ENCODE measurements at regions not wholly inside any gene's neighbourhood (a gene's known extent, or its start where the extent isn't known, plus 50 kb on each side); places are given as distances from the start of the nearest gene placed in this dataset.

DNA sequence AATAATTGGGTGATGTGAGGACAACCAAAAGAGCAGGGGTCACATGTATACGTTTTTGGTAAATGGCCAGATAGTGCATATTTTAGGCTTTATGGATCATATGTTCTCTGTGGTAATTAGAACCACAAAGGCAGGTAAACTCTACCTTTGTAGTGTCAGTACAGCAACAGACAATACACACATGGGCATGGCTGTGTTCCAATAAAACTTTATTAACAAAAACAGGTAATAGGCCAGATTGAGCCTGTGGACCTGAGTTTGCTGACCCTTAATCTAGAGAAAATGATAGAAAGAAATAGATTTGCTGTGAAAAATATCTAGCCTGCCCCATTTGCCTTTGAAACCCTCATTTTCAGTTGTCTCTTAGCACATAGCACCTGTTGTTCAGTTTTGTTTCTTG lies 177.2 kb upstream of the CXCR4 start:
- TF ChIP-seq, protein P1, sequence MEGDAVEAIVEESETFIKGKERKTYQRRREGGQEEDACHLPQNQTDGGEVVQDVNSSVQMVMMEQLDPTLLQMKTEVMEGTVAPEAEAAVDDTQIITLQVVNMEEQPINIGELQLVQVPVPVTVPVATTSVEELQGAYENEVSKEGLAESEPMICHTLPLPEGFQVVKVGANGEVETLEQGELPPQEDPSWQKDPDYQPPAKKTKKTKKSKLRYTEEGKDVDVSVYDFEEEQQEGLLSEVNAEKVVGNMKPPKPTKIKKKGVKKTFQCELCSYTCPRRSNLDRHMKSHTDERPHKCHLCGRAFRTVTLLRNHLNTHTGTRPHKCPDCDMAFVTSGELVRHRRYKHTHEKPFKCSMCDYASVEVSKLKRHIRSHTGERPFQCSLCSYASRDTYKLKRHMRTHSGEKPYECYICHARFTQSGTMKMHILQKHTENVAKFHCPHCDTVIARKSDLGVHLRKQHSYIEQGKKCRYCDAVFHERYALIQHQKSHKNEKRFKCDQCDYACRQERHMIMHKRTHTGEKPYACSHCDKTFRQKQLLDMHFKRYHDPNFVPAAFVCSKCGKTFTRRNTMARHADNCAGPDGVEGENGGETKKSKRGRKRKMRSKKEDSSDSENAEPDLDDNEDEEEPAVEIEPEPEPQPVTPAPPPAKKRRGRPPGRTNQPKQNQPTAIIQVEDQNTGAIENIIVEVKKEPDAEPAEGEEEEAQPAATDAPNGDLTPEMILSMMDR (IDR thresholded peaks at IDR 0.05), result no peak
- no peak for TF ChIP-seq POLR2A (IDR thresholded peaks at IDR 0.05)

All from tibial nerve (tissue), 3 donors.